Astrocyte (in vitro differentiated cells and primary cell): ENCODE measurements at regions not wholly inside any gene's neighbourhood (a gene's known extent, or its start where the extent isn't known, plus 50 kb on each side); places are given as distances from the start of the nearest gene placed in this dataset.

ENCODE experiments used
- EZH2 ChIP-seq: IDR thresholded peaks from 2 replicates; pipeline ENCODE4 v1.6.1; 2012; ENCODE audit warnings: mild to moderate bottlenecking, low read length, inconsistent platforms; ENCODE audit not compliant: insufficient read depth
- TF ChIP-seq, protein P1 (sequence below): IDR thresholded peaks from 2 replicates; pipeline ENCODE4 v1.5.1; 2011; ENCODE audit warnings: low read depth, mild to moderate bottlenecking, inconsistent platforms, low read length, moderate library complexity; ENCODE audit not compliant: insufficient read depth

DNA sequence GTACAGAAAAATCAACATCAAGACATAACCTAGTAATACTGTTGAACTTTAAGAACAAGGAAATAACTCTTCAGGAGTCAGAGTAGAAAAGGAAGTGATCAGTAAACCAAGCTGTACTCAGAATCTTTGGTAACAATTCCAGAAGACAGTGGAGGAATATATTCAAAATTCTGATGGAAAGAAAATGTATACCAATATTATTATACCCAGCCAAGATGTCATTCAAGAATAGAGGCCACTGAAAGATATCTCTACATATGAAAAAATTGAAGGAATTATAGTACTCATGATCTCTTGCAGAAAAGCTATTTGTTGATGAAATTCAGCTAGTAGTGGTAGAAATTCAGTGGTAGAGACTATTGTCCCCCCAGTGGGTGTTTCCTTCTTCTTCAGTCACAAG, 182.6 kb upstream of the ZMIZ1 start:
- TF ChIP-seq, protein P1, sequence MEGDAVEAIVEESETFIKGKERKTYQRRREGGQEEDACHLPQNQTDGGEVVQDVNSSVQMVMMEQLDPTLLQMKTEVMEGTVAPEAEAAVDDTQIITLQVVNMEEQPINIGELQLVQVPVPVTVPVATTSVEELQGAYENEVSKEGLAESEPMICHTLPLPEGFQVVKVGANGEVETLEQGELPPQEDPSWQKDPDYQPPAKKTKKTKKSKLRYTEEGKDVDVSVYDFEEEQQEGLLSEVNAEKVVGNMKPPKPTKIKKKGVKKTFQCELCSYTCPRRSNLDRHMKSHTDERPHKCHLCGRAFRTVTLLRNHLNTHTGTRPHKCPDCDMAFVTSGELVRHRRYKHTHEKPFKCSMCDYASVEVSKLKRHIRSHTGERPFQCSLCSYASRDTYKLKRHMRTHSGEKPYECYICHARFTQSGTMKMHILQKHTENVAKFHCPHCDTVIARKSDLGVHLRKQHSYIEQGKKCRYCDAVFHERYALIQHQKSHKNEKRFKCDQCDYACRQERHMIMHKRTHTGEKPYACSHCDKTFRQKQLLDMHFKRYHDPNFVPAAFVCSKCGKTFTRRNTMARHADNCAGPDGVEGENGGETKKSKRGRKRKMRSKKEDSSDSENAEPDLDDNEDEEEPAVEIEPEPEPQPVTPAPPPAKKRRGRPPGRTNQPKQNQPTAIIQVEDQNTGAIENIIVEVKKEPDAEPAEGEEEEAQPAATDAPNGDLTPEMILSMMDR, result no peak
- TF ChIP-seq EZH2, result no peak
